Trophoblast cell (in vitro differentiated cells and primary cell): ENCODE measurements at regions not wholly inside any gene's neighbourhood (a gene's known extent, or its start where the extent isn't known, plus 50 kb on each side); places are given as distances from the start of the nearest gene placed in this dataset.
A peak's percentile ranks its signal among the peaks of the same experiment; 100 is the strongest.

Source experiments
- DNase-seq, 2 donors: peaks; one replicate each; pipeline ENCODE4 v3.0.0-alpha.2; 2016
- H2AFZ ChIP-seq: 2 replicates; pipeline ENCODE4 v1.6.1; 2013; ENCODE audit warnings: low read length, moderate library complexity, mild to moderate bottlenecking; ENCODE audit not compliant: insufficient read depth, poor library complexity
- H2AK5ac ChIP-seq: 2 replicates; pipeline ENCODE4 v1.6.1; 2013; ENCODE audit warnings: mild to moderate bottlenecking, low read length
- H2BK120ac ChIP-seq: 2 replicates; pipeline ENCODE4 v1.6.1; 2013; ENCODE audit warnings: low read length, mild to moderate bottlenecking, moderate library complexity; ENCODE audit not compliant: insufficient read depth, poor library complexity
- H2BK12ac ChIP-seq: 2 replicates; pipeline ENCODE4 v1.6.1; 2013; ENCODE audit warnings: mild to moderate bottlenecking, low read length, moderate library complexity
- H2BK5ac ChIP-seq: 2 replicates; pipeline ENCODE4 v1.6.1; 2013; ENCODE audit warnings: low read length, low read depth, moderate library complexity, mild to moderate bottlenecking; ENCODE audit not compliant: poor library complexity
- H3K14ac ChIP-seq: 2 replicates; pipeline ENCODE4 v1.6.1; 2013; ENCODE audit warnings: mild to moderate bottlenecking, low read length
- H3K18ac ChIP-seq: 2 replicates; pipeline ENCODE4 v1.6.1; 2013; ENCODE audit warnings: mild to moderate bottlenecking, low read length
- H3K23ac ChIP-seq: 2 replicates; pipeline ENCODE4 v1.6.1; 2013; ENCODE audit warnings: low read length
- H3K27ac ChIP-seq: 2 replicates; pipeline ENCODE4 v1.5.1; 2013; ENCODE audit warnings: low read depth, mild to moderate bottlenecking, inconsistent platforms, low read length, moderate library complexity
- H3K27me3 ChIP-seq: 2 replicates; pipeline ENCODE4 v1.6.1; 2013; ENCODE audit warnings: inconsistent platforms, mild to moderate bottlenecking, low read length, moderate library complexity; ENCODE audit not compliant: insufficient read depth
- H3K36me3 ChIP-seq, 2 experiments: 1 replicate in 1 of 2; 2 replicates in 1 of 2; pipeline ENCODE4 v1.6.1; 2013; ENCODE audit warnings: low read length in 2 of 2, mild to moderate bottlenecking in 2 of 2, moderate library complexity in 1 of 2; ENCODE audit not compliant: insufficient read depth in 2 of 2, control insufficient read depth in 1 of 2
- H3K4ac ChIP-seq: 2 replicates; pipeline ENCODE4 v1.6.1; 2013; ENCODE audit warnings: low read depth, mild to moderate bottlenecking, low read length, moderate library complexity
- H3K4me1 ChIP-seq, 2 experiments: 1 replicate in 1 of 2; 2 replicates in 1 of 2; pipeline ENCODE4 v1.6.1; 2013; ENCODE audit warnings: low read length in 2 of 2, mild to moderate bottlenecking in 2 of 2, moderate library complexity in 1 of 2; ENCODE audit not compliant: insufficient read depth in 2 of 2, control insufficient read depth in 1 of 2
- H3K4me2 ChIP-seq: 2 replicates; pipeline ENCODE4 v1.6.1; 2013; ENCODE audit warnings: inconsistent platforms, mild to moderate bottlenecking, low read length, moderate library complexity
- H3K4me3 ChIP-seq: 2 replicates; pipeline ENCODE4 v1.5.1; 2013; ENCODE audit warnings: mild to moderate bottlenecking, low read depth, low read length, inconsistent platforms
- H3K79me1 ChIP-seq: one replicate; pipeline ENCODE4 v1.6.1; 2013; ENCODE audit warnings: low read length
- H3K79me2 ChIP-seq: 2 replicates; pipeline ENCODE4 v1.6.1; 2013; ENCODE audit warnings: low read length, mild to moderate bottlenecking; ENCODE audit not compliant: control insufficient read depth, insufficient read depth, poor library complexity
- H3K9ac ChIP-seq: 2 replicates; pipeline ENCODE4 v1.6.1; 2013; ENCODE audit warnings: mild to moderate bottlenecking, low read length
- H3K9me3 ChIP-seq: 2 replicates; pipeline ENCODE4 v1.6.1; 2013; ENCODE audit warnings: low read depth, mild to moderate bottlenecking, control low read depth, inconsistent platforms, low read length; ENCODE audit not compliant: insufficient read depth
- H4K12ac ChIP-seq: 2 replicates; pipeline ENCODE4 v1.6.1; 2013; ENCODE audit warnings: low read depth, mild to moderate bottlenecking, low read length, moderate library complexity
- H4K8ac ChIP-seq: 2 replicates; pipeline ENCODE4 v1.6.1; 2013; ENCODE audit warnings: low read depth, mild to moderate bottlenecking, low read length, moderate library complexity
- H4K91ac ChIP-seq: one replicate; pipeline ENCODE4 v1.6.1; 2013; ENCODE audit warnings: low read depth, mild to moderate bottlenecking, low read length, moderate library complexity
- WGBS: extraction: QIAGEN DNeasy Blood & Tissue Kit; methylation state at CpG from one replicate; pipeline ENCODE4 v1.1.7; 2013; ENCODE audit warnings: missing lambda C conversion rate; ENCODE audit not compliant: insufficient read length, insufficient coverage; ENCODE audit errors: extremely low coverage; 5-methylcytosine and 5-hydroxymethylcytosine counted together

DNA sequence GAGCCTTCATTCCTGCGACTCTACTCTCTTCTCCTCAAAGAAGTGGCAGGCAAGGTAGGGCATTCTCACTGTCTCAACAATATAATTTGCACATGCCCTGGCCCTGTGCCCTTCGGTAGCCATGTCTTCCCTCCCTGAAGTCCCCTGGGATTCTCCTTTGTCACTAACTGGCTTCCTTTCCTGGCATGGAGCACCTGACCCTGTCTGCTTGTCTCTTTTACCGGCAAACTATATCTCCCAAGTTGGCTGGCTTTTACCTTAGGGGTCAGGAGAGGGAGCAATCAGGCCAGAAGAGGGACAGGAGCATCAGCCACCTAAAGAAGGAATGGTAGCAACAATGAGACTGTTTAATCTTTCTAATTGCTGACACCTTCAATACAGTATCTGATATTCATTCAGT is 51.9 kb upstream of the RMDN2 start:
- Histone ChIP-seq H3K4ac (no peak overlapping the region), H2AK5ac (no peak overlapping the region)
- no CpG with 5 or more reads among the region's 3 CpGs for WGBS

GRCh38 chr2:37873749-37874330 is 51.2 kb upstream of the RMDN2 start:
- Histone ChIP-seq H3K9ac (no peak overlapping the region), H2BK12ac (no peak overlapping the region), H2BK120ac (no peak overlapping the region), H2BK5ac (no peak overlapping the region), H4K8ac (no peak overlapping the region), H3K36me3 (no peaks in the 10 kb centered on the region), H4K91ac (no peak overlapping the region), H3K79me1 (peaks cover 8% of the 10 kb centered on the region), H3K27me3 (no peaks in the 10 kb centered on the region), H3K4me3 (no peak overlapping the region), H3K4ac (no peak overlapping the region), H4K12ac (no peak overlapping the region), H2AFZ (no peak overlapping the region), H3K79me2 (no peaks in the 10 kb centered on the region), H3K23ac (no peak overlapping the region), H3K27ac (no peak overlapping the region), H3K18ac (no peak overlapping the region), H2AK5ac (no peak overlapping the region), H3K9me3 (no peaks in the 10 kb centered on the region), H3K4me2 (no peak overlapping the region), H3K14ac (no peak overlapping the region), H3K4me1 (peaks cover 16 to 36% of the 10 kb centered on the region in 2 experiments)
- no CpG with 5 or more reads among the region's 7 CpGs for whole genome bisulfite sequencing
- DNase-seq = no peak

More for the DNA sequence above, 51.9 kb upstream of the RMDN2 start:
- H3K23ac ChIP-seq = no peak overlapping the region
- no peak overlapping the region for H3K9ac ChIP-seq
- H3K36me3 ChIP-seq = no peaks in the 10 kb centered on the region
- H3K14ac ChIP-seq = no peak overlapping the region
- H3K27ac ChIP-seq = no peak overlapping the region
- no peak overlapping the region for H4K12ac ChIP-seq
- no peaks in the 10 kb centered on the region for H3K9me3 ChIP-seq
- H3K79me1 ChIP-seq = peaks cover 8% of the 10 kb centered on the region
- H4K91ac ChIP-seq = no peak overlapping the region
- no peak overlapping the region for H3K4me3 ChIP-seq
- H2AFZ ChIP-seq = no peak overlapping the region
- H2BK120ac ChIP-seq = peak overlapping the region; percentile 0
- no peak overlapping the region for H3K4me2 ChIP-seq
- no peak for DNase-seq
- H2BK5ac ChIP-seq = no peak overlapping the region
- no peak overlapping the region for H4K8ac ChIP-seq
- no peaks in the 10 kb centered on the region for H3K79me2 ChIP-seq
- H2BK12ac ChIP-seq = no peak overlapping the region
- peaks cover 16 to 36% of the 10 kb centered on the region in 2 experiments for H3K4me1 ChIP-seq
- no peak overlapping the region for H3K18ac ChIP-seq
- H3K27me3 ChIP-seq = no peaks in the 10 kb centered on the region

GRCh38 chr2:37874470-37874869 is 50.6 kb upstream of the RMDN2 start:
- Histone ChIP-seq H2BK5ac (no peak overlapping the region), H3K4ac (no peak overlapping the region)
- DNase-seq = no peak

More at GRCh38 chr2:37874470-37874869, 50.6 kb upstream of the RMDN2 start:
- Histone ChIP-seq H3K27ac (no peak overlapping the region), H3K79me1 (peaks cover 8% of the 10 kb centered on the region), H2AK5ac (no peak overlapping the region), H3K9me3 (no peaks in the 10 kb centered on the region), H3K36me3 (no peaks in the 10 kb centered on the region), H3K18ac (no peak overlapping the region), H3K4me2 (no peak overlapping the region), H4K12ac (no peak overlapping the region), H4K8ac (no peak overlapping the region), H3K14ac (no peak overlapping the region), H2AFZ (no peak overlapping the region), H3K27me3 (no peaks in the 10 kb centered on the region), H3K4me3 (no peak overlapping the region), H3K23ac (no peak overlapping the region), H3K79me2 (no peaks in the 10 kb centered on the region), H2BK12ac (no peak overlapping the region), H3K4me1 (peaks cover 16 to 32% of the 10 kb centered on the region in 2 experiments), H2BK120ac (no peak overlapping the region), H3K9ac (no peak overlapping the region), H4K91ac (peak overlapping the region; percentile 0)
- no CpG with 5 or more reads among the region's 7 CpGs for WGBS
